ENCODE measurements at regions not wholly inside any gene's neighbourhood (a gene's known extent, or its start where the extent isn't known, plus 50 kb on each side); places are given as distances from the start of the nearest gene placed in this dataset.

GRCh38 chr22:27216444-27216843 lies 559.1 kb downstream of the MIAT start:
- Mint-ChIP-seq H3K36me3 (no peaks in the 10 kb centered on the region), H3K4me3 (no peak overlapping the region), H3K27ac (no peak overlapping the region), H3K27me3 (peaks cover 41 to 46% of the 10 kb centered on the region in 2 donors), H3K9me3 (peaks cover 4 to 6% of the 10 kb centered on the region in 2 donors), H3K4me1 (peaks cover 5 to 11% of the 10 kb centered on the region in 2 donors)
- DNase-seq (no peak), ATAC-seq (replicated peaks) (no peak)

GRCh38 chr22:27217154-27217553 lies 559.8 kb downstream of the MIAT start:
- Mint-ChIP-seq H3K36me3 (no peaks in the 10 kb centered on the region), H3K9me3 (peaks cover 4 to 6% of the 10 kb centered on the region in 2 donors), H3K27me3 (peaks cover 40 to 41% of the 10 kb centered on the region in 2 donors), H3K27ac (no peak overlapping the region), H3K4me1 (peaks cover 5 to 11% of the 10 kb centered on the region in 2 donors), H3K4me3 (no peak overlapping the region)
- ATAC-seq (replicated peaks) (no peak), DNase-seq (no peak)

DNA sequence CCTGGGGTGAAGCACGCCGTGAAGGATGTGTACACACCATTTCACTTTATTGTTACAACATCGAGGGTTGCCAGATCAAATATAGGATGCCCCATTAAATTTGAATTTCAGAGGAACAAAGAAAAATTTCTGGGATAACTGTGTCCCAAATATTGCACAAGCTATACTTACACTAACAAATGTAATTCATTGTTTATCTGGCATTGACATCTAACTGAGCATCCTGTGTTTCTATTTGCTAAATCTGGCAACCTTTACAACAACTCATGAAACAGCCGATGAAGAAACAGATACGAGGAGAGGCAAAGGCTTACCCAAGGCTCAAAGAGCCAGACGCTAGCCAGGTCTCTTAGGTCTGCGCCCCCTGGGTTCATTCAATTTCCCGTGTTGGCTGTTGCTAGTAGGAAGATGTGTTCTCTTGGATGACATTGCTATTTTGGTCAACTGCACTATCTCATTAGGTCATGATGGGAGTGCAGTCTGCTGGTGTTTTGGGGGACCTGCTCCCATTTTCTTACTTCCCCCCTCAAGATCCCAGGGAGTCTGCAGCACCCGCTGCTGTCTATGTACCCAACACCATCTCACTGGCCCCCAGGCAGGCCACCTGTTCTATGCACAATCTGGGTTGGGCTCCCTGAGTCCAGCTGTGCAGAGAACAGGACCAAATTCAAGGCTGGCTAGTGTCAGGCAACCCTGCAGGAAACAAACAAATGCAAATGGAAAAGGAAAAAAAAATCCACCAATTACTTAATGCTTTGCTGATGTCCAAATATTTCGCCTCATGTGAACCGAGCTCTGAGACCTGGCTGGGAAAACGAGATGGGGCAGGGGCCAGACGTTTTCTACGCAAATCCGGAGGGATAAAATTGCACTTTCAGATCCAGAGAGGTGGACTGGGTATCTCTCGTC lies 560.9 kb downstream of the MIAT start:
- Mint-ChIP-seq H3K4me1 (peaks cover 0 to 3% of the 10 kb centered on the region in 2 donors), H3K36me3 (no peaks in the 10 kb centered on the region), H3K27me3 (peaks cover 31 to 33% of the 10 kb centered on the region in 2 donors), H3K4me3 (no peak overlapping the region), H3K9me3 (peaks cover 0 to 2% of the 10 kb centered on the region in 2 donors), H3K27ac (no peak overlapping the region)
- ATAC-seq (replicated peaks) (no peak), DNase-seq (no peak)

DNA sequence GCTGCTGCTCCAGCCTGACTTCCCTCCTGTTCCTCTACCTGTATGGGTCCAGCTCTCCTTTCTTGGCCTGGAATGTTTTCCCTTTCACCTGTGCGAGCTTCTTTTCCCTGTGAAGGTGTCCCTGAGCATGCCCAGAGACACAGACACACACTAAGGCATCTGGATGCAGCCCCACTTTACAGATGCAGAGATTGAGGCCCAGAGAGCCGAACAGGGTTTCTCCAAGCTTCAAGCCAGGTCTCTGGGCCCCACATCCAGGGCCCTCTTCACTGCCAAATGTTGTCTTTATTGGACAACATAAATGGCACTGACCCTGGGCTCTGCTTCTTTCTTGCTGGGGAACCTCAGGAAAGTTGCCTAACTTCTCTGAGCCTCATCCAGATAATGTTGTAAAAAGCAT lies 561.6 kb downstream of the MIAT start:
- DNase-seq (no peak), ATAC-seq (replicated peaks) (no peak)
- peaks cover 26 to 27% of the 10 kb centered on the region in 2 donors for H3K27me3 Mint-ChIP-seq
- H3K4me3 Mint-ChIP-seq, result no peak overlapping the region
- H3K9me3 Mint-ChIP-seq, result no peaks in the 10 kb centered on the region
- H3K4me1 Mint-ChIP-seq, result no peaks in the 10 kb centered on the region
- no peak overlapping the region for H3K27ac Mint-ChIP-seq
- H3K36me3 Mint-ChIP-seq, result no peaks in the 10 kb centered on the region

- Mint-ChIP-seq H3K9me3 (no peaks in the 10 kb centered on the region), H3K4me1 (no peaks in the 10 kb centered on the region), H3K27ac (no peak overlapping the region), H3K27me3 (peaks cover 15 to 17% of the 10 kb centered on the region in 2 donors), H3K36me3 (no peaks in the 10 kb centered on the region), H3K4me3 (no peak overlapping the region)
- no peak for DNase-seq
- no peak for ATAC-seq (replicated peaks)
These were observed 563.0 kb downstream of the MIAT start for GRCh38 chr22:27220339-27220738.

GRCh38 chr22:27222178-27222577 lies 564.8 kb downstream of the MIAT start:
- no peak overlapping the region for H3K4me3 Mint-ChIP-seq
- no peak overlapping the region for H3K27ac Mint-ChIP-seq
- no peaks in the 10 kb centered on the region for H3K36me3 Mint-ChIP-seq
- DNase-seq, result no peak
- H3K27me3 Mint-ChIP-seq, result peaks cover 6 to 11% of the 10 kb centered on the region in 2 donors
- no peaks in the 10 kb centered on the region for H3K4me1 Mint-ChIP-seq
- ATAC-seq (replicated peaks), result no peak
- no peaks in the 10 kb centered on the region for H3K9me3 Mint-ChIP-seq

DNA sequence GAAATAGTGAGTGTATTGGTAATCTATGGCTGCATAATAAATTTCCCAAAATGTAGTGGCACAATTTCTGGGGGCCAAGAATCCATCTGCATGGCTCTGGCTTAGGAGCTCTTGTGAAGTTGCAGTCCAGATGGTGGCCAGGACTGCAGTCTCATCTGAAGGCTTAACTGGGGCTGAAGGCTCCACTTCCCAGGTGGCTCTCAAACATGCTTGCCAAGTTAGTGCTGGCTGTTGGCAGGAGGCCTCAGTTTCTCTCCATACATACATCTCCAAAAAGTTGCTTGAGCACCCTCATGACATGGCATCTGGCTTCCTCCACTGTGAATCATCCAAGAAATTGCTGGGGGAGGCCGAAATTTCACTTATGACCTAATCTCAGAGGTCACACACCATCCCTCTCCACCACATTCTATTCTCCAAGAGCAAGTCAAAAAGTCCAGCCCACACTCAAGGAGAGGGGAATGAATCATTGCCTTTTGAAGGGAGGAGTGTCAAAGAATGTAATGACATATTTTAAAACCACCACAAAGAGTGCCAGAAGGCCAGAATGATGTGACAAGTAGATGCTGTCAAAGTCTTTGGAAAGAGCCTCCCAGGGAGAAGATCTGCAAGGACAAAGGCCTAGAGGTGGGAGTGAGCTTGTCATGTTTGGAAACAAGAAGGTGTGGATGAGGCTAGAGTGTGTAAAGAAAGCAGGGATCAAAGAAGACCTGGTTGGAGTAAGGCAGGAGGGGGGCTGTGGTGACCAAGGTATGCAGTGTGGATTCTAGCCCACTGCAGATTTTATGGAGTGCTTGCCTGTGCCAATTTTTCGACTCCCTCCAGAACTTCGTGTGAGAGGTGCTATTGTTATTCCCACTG lies 566.2 kb downstream of the MIAT start:
- DNase-seq (no peak), ATAC-seq (replicated peaks) (no peak)
- H3K36me3 Mint-ChIP-seq, result no peaks in the 10 kb centered on the region
- H3K27me3 Mint-ChIP-seq, result peaks cover 6 to 11% of the 10 kb centered on the region in 2 donors
- H3K27ac Mint-ChIP-seq, result no peak overlapping the region
- no peak overlapping the region for H3K4me3 Mint-ChIP-seq
- no peaks in the 10 kb centered on the region for H3K9me3 Mint-ChIP-seq
- H3K4me1 Mint-ChIP-seq, result no peaks in the 10 kb centered on the region

DNA sequence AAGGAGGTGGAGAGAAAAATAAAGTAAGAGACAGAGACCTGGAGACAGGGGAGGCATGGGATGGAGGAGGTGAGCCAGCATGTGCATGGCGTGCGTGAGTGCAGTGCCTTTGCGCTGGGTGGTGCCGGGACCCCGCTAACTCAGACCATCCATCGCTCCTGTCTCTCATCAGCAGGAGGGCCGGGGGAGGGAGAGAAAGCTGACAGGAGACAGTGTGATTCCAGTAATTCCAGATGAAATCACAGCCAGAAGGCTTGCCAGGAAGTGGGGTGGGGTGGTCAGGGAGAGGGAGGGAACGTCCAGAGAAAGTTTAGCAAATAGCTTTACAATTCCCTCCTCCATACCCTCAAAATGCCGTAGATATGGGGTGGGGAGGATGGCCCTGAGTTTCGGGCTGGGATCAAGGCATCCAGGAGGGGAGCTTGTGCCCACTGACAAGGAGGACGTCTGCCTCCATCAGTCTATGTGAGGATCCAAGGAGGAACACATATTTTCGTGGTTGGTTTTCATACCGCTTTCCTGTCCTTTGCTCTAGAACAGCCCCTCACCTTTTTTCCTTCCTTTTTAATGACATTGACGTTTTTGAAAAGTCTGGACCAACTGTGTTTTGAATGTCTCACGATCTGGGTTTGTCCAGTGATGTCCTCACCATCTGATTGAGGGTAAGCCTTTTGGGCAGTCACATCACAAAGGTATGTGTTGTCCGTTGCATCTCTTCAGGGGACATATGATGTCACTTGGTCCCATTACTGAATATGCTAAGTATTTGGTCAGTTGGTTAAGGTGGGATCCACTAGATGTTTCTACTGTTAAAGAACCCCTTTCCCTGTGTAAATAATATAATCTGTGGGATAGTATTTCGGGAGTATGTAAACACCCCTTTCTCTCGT lies 567.3 kb downstream of the MIAT start:
- H3K27ac Mint-ChIP-seq, result no peak overlapping the region
- H3K4me1 Mint-ChIP-seq, result no peaks in the 10 kb centered on the region
- peaks cover 3% of the 10 kb centered on the region in 2 donors for H3K27me3 Mint-ChIP-seq
- ATAC-seq (replicated peaks), result no peak
- no peak for DNase-seq
- H3K9me3 Mint-ChIP-seq, result no peaks in the 10 kb centered on the region
- H3K36me3 Mint-ChIP-seq, result no peaks in the 10 kb centered on the region
- no peak overlapping the region for H3K4me3 Mint-ChIP-seq

GRCh38 chr22:27226666-27227065 lies 569.3 kb downstream of the MIAT start:
- Mint-ChIP-seq H3K4me3 (no peak overlapping the region), H3K36me3 (no peaks in the 10 kb centered on the region), H3K27me3 (no peaks in the 10 kb centered on the region), H3K27ac (no peak overlapping the region), H3K9me3 (peaks cover 0 to 2% of the 10 kb centered on the region in 2 donors), H3K4me1 (no peaks in the 10 kb centered on the region)
- DNase-seq, result no peak
- ATAC-seq (replicated peaks), result no peak

GRCh38 chr22:27228771-27229170 lies 571.4 kb downstream of the MIAT start:
- Mint-ChIP-seq H3K27ac (no peak overlapping the region), H3K4me1 (no peaks in the 10 kb centered on the region), H3K4me3 (no peak overlapping the region), H3K9me3 (peaks cover 0 to 2% of the 10 kb centered on the region in 2 donors), H3K27me3 (peaks cover under 1 to 10% of the 10 kb centered on the region in 2 donors), H3K36me3 (no peaks in the 10 kb centered on the region)
- DNase-seq (no peak), ATAC-seq (replicated peaks) (no peak)

DNA sequence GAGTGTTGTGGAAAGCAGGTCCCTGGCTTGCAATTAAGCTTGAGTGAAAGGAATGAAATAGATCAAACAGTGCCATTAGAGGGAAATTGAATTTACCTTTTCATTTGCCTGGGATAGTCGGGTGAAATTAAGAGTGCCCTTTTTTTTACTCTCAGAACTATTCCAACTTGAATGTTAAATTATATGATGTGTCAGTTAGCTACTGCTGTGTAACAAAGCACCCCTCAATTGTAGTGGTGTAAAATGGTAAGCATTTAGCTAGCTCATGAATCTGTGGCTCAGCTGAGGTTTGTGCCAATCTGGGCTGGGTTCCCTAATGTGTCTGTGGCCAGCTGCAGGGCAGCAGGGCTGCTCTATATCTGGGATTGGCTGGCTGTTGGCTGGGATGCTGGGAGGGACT lies 571.4 kb downstream of the MN1 start:
- Mint-ChIP-seq H3K27me3 (peaks cover 9 to 11% of the 10 kb centered on the region in 2 donors), H3K27ac (no peak overlapping the region)
- DNase-seq, result no peak

GRCh38 chr22:27231266-27231665 lies 570.3 kb downstream of the MN1 start:
- Mint-ChIP-seq H3K27me3 (peaks cover 11% of the 10 kb centered on the region in 2 donors), H3K4me3 (no peak overlapping the region), H3K27ac (no peak overlapping the region), H3K9me3 (peaks cover 0 to 10% of the 10 kb centered on the region in 2 donors), H3K36me3 (no peaks in the 10 kb centered on the region), H3K4me1 (no peaks in the 10 kb centered on the region)
- DNase-seq (no peak), ATAC-seq (replicated peaks) (no peak)

More for the DNA sequence above, 571.4 kb downstream of the MN1 start:
- Mint-ChIP-seq H3K4me3 (no peak overlapping the region), H3K36me3 (no peaks in the 10 kb centered on the region), H3K4me1 (no peaks in the 10 kb centered on the region), H3K9me3 (peaks cover 0 to 8% of the 10 kb centered on the region in 2 donors)
- no peak for ATAC-seq (replicated peaks)

- Mint-ChIP-seq H3K4me1 (no peaks in the 10 kb centered on the region), H3K4me3 (no peak overlapping the region), H3K27ac (no peak overlapping the region), H3K36me3 (no peaks in the 10 kb centered on the region), H3K27me3 (peaks cover 11% of the 10 kb centered on the region in 2 donors), H3K9me3 (peaks cover 0 to 10% of the 10 kb centered on the region in 2 donors)
- ATAC-seq (replicated peaks), result no peak
- no peak for DNase-seq
These were observed 569.5 kb downstream of the MN1 start for GRCh38 chr22:27232077-27232476.

Data from stimulated activated naive B cell treated with anti-CD40 and anti-IgM and Interleukin-4, amounts not matched to agents 10 μg/mL and 1 μg/mL and 100 μg/mL, for 72 hours (primary cell).